ENCODE measurements at regions not wholly inside any gene's neighbourhood (a gene's known extent, or its start where the extent isn't known, plus 50 kb on each side); places are given as distances from the start of the nearest gene placed in this dataset.

- dilution Hi-C loops (cut with MboI; ENCODE audit: extremely low pct_ligation_motif_present, low sequenced_read_pairs): no loop called here
- H3K9me3 ChIP-seq (ENCODE audit: control insufficient read depth, low read depth, low read length): no peaks in the 10 kb centered on the region
- H3K9me1 ChIP-seq (ENCODE audit: control insufficient read depth, extremely low read depth, insufficient read depth, low read length): no peaks in the 10 kb centered on the region
These were observed 419.5 kb upstream of the PSMD7 start for GRCh38 chr16:73877150-73877549.

DNA sequence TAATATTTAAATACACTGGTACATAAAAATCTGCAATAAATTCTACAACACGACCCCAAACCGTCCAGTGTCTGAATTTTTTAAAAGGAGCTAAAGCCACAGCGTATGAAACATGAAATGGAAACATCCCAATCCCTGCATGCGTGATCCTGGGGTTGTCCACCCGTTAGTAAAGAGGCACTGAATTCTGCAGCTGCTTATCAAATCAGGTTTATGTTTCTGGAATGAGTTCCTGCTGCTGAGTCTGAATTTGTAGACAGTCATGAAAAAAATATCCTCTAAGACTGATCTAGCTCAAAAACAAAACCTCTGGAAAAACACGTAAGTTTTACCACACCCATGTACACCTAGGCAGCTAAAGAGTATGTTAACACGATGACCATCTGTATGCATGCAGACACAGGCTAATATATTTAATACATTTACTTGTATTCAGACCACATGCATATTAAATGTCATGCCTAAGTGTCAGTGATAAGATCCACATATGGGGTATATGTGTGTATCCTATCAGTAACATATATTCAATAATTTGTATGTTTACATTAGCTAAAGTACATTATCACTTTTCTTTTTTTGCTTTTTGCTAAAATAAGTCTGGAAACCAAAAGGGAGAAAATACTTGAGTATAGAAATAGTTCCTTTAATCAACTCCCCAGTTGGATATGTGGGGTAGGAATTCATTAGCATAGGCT lies 420.5 kb upstream of the PSMD7 start:
- H3K4me2 ChIP-seq (ENCODE audit: control insufficient read depth, extremely low read depth, insufficient read depth, low read depth, low read length): no peak overlapping the region
- FAIRE-seq: no peak
- H3K9me1 ChIP-seq (ENCODE audit: control insufficient read depth, extremely low read depth, insufficient read depth, low read length): no peaks in the 10 kb centered on the region
- no peaks in the 10 kb centered on the region for H4K20me1 ChIP-seq (ENCODE audit: control insufficient read depth, extremely low read depth, insufficient read depth, low read length)
- no peaks in the 10 kb centered on the region for H3K4me1 ChIP-seq (ENCODE audit: control insufficient read depth, extremely low read depth, insufficient read depth, low read length)
- no peaks in the 10 kb centered on the region for H3K27me3 ChIP-seq (ENCODE audit: control insufficient read depth, extremely low read depth, insufficient read depth, low read length)
- no peaks in the 10 kb centered on the region for H3K79me2 ChIP-seq (ENCODE audit: control insufficient read depth, insufficient read depth, low read length)
- H3K27ac ChIP-seq (ENCODE audit: control insufficient read depth, insufficient read depth, low read length): no peak overlapping the region
- dilution Hi-C loops (cut with MboI; ENCODE audit: extremely low pct_ligation_motif_present, low sequenced_read_pairs): no loop called here
- H3K36me3 ChIP-seq (ENCODE audit: control insufficient read depth in 2 of 2, extremely low read depth in 1 of 2, insufficient read depth in 2 of 2, low read length in 2 of 2): no peaks in the 10 kb centered on the region
- no peaks in the 10 kb centered on the region for H3K9me3 ChIP-seq (ENCODE audit: control insufficient read depth, low read depth, low read length)
- H2AFZ ChIP-seq (ENCODE audit: control insufficient read depth, low read length): no peak overlapping the region
- no peak for DNase-seq (ENCODE audit: low read depth, low spot score)
- H3K4me3 ChIP-seq (ENCODE audit: control insufficient read depth in 2 of 3, extremely low read depth in 1 of 3, insufficient read depth in 2 of 3, low read depth in 1 of 3, low read length in 3 of 3): no peak overlapping the region
- TF ChIP-seq, protein P1, sequence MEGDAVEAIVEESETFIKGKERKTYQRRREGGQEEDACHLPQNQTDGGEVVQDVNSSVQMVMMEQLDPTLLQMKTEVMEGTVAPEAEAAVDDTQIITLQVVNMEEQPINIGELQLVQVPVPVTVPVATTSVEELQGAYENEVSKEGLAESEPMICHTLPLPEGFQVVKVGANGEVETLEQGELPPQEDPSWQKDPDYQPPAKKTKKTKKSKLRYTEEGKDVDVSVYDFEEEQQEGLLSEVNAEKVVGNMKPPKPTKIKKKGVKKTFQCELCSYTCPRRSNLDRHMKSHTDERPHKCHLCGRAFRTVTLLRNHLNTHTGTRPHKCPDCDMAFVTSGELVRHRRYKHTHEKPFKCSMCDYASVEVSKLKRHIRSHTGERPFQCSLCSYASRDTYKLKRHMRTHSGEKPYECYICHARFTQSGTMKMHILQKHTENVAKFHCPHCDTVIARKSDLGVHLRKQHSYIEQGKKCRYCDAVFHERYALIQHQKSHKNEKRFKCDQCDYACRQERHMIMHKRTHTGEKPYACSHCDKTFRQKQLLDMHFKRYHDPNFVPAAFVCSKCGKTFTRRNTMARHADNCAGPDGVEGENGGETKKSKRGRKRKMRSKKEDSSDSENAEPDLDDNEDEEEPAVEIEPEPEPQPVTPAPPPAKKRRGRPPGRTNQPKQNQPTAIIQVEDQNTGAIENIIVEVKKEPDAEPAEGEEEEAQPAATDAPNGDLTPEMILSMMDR (optimal IDR thresholded peaks at IDR 0.05 in 1 of 3, IDR thresholded peaks at IDR 0.05 in 1 of 3, conservative IDR thresholded peaks at IDR 0.05 in 1 of 3; ENCODE audit: extremely low read depth in 1 of 3, insufficient read depth in 2 of 3, low read length in 3 of 3): no peak
- TF ChIP-seq EZH2 (IDR thresholded peaks at IDR 0.05; ENCODE audit: low read length): no peak
- H3K9ac ChIP-seq (ENCODE audit: control insufficient read depth, extremely low read depth, insufficient read depth, low read length): no peak overlapping the region

More at GRCh38 chr16:73877150-73877549, 419.5 kb upstream of the PSMD7 start:
- Histone ChIP-seq H3K4me3 (ENCODE audit: control insufficient read depth in 2 of 3, extremely low read depth in 1 of 3, insufficient read depth in 2 of 3, low read depth in 1 of 3, low read length in 3 of 3) (no peak overlapping the region), H3K36me3 (ENCODE audit: control insufficient read depth in 2 of 2, extremely low read depth in 1 of 2, insufficient read depth in 2 of 2, low read length in 2 of 2) (no peaks in the 10 kb centered on the region), H3K27ac (ENCODE audit: control insufficient read depth, insufficient read depth, low read length) (no peak overlapping the region), H3K4me1 (ENCODE audit: control insufficient read depth, extremely low read depth, insufficient read depth, low read length) (no peaks in the 10 kb centered on the region), H3K4me2 (ENCODE audit: control insufficient read depth, extremely low read depth, insufficient read depth, low read depth, low read length) (no peak overlapping the region), H2AFZ (ENCODE audit: control insufficient read depth, low read length) (no peak overlapping the region), H3K27me3 (ENCODE audit: control insufficient read depth, extremely low read depth, insufficient read depth, low read length) (no peaks in the 10 kb centered on the region), H4K20me1 (ENCODE audit: control insufficient read depth, extremely low read depth, insufficient read depth, low read length) (no peaks in the 10 kb centered on the region), H3K9ac (ENCODE audit: control insufficient read depth, extremely low read depth, insufficient read depth, low read length) (no peak overlapping the region), H3K79me2 (ENCODE audit: control insufficient read depth, insufficient read depth, low read length) (no peaks in the 10 kb centered on the region)
- DNase-seq (ENCODE audit: low read depth, low spot score) (no peak), FAIRE-seq (no peak)
- TF ChIP-seq, protein P1 (optimal IDR thresholded peaks at IDR 0.05 in 1 of 3, IDR thresholded peaks at IDR 0.05 in 1 of 3, conservative IDR thresholded peaks at IDR 0.05 in 1 of 3; ENCODE audit: extremely low read depth in 1 of 3, insufficient read depth in 2 of 3, low read length in 3 of 3): no peak
- TF ChIP-seq EZH2 (IDR thresholded peaks at IDR 0.05; ENCODE audit: low read length): no peak

All from keratinocyte (primary cell).